Islet of Langerhans (tissue), 1 donor: ENCODE measurements at regions not wholly inside any gene's neighbourhood (a gene's known extent, or its start where the extent isn't known, plus 50 kb on each side); places are given as distances from the start of the nearest gene placed in this dataset.
"Not testable (repeated sequence)": the region's sequence is repeated elsewhere in the genome, so short reads cannot be mapped to it uniquely, and the experiment has no call there.

Source experiments
- FAIRE-seq: peaks from one replicate; lab custom pipeline; 2011; peaks lifted over from hg19 to GRCh38; lab: Jason Lieb, UNC

DNA sequence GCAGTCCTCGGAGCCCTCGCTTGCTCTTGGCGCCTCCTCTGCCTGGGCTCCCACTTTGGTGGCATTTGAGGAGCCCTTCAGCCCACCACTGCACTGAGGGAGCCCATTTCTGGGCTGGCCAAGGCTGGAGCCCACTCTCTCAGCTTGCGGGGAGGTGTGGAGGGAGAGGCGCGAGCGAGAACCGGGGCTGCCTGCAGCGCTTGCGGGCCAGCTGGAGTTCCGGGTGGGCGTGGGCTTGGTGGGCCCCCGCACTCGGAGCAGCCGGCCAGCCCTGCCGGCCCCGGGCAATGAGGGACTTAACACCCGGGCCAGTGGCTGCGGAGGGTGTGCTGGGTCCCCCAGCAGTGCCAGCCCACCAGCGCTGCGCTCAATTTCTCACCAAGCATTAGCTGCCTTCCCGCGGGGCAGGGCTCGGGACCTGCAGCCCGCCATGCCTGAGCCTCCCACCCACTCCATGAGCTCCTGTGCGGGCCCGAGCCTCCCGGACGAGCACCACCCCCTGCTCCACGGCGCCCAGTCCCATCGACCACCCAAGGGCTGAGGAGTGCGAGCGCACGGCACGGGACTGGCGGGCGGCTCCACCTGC lies 81.4 kb upstream of the CDH9 start:
- not testable (repeated sequence) for FAIRE-seq

GRCh38 chr5:27103486-27103885 lies 65.1 kb upstream of the CDH9 start:
- no peak for FAIRE-seq

DNA sequence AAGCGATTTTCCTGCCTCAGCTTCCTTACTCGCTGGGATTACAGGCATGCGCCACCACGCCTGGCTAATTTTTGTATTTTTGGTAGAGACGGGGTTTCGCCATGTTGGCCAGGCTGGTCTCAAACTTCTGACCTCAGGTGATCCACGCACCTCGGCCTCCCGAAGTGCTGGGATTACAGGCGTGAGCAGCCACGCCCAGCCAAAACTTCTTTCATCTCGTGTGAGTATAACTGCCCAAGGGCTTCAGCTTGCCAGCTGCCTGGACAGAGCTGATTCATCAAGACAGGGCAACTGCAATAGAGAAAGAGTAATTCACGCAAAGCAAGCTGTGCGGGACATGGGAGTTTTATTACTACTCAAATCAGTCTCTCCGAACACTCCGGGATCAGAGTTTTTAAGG lies 57.4 kb upstream of the CDH9 start:
- not testable (repeated sequence) for FAIRE-seq

- no peak for FAIRE-seq
Observed at GRCh38 chr5:27093279-27093678, 54.9 kb upstream of the CDH9 start.

DNA sequence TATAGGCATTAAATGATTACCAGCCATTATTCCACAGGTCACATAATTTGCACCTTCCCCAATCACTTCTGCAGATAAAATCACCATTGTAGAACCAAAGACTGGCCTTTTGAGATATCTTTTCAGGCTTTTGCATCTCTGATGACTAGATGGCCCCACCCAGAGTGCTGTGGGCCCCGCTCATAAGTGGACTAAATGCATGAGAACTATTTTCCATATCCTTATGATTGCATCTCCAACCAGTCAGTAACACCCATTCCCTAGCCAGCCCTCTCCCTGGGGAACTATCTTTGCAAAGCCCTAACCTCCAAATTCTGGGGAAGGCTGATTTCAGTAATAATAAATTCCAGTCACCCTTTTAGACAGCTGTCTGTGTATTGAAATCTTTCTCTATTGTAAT lies 53.5 kb upstream of the CDH9 start:
- no peak for FAIRE-seq

- not testable (repeated sequence) for FAIRE-seq
Observed at GRCh38 chr5:27088822-27089221, 50.4 kb upstream of the CDH9 start.
